H9 (cell line): ENCODE measurements at regions not wholly inside any gene's neighbourhood (a gene's known extent, or its start where the extent isn't known, plus 50 kb on each side); places are given as distances from the start of the nearest gene placed in this dataset.

Experiments
- DNase-seq: peaks from one replicate; pipeline ENCODE4 v3.0.0-alpha.2; 2017
- H2AFZ ChIP-seq: one replicate; pipeline ENCODE4 v1.6.1; 2013; ENCODE audit warnings: mild to moderate bottlenecking, low read length, control low read depth, moderate library complexity
- H2AK5ac ChIP-seq: 2 replicates; pipeline ENCODE4 v1.6.1; 2013; ENCODE audit warnings: low read length, control low read depth, mixed read lengths; ENCODE audit not compliant: insufficient read length
- H2BK120ac ChIP-seq: one replicate; pipeline ENCODE4 v1.6.1; 2013; ENCODE audit warnings: low read depth, mild to moderate bottlenecking, low read length, control low read depth, inconsistent platforms; ENCODE audit not compliant: poor library complexity, severe bottlenecking
- H2BK12ac ChIP-seq: 2 replicates; pipeline ENCODE4 v1.6.1; 2013; ENCODE audit warnings: low read length, control low read depth, mixed read lengths, low read depth; ENCODE audit not compliant: insufficient read length
- H2BK15ac ChIP-seq: 2 replicates; pipeline ENCODE4 v1.6.1; 2013; ENCODE audit warnings: low read depth, low read length, control low read depth
- H2BK20ac ChIP-seq: one replicate; pipeline ENCODE4 v1.6.1; 2013; ENCODE audit warnings: low read depth, mild to moderate bottlenecking, low read length, control low read depth, inconsistent platforms; ENCODE audit not compliant: poor library complexity, severe bottlenecking
- H2BK5ac ChIP-seq: 2 replicates; pipeline ENCODE4 v1.6.1; 2013; ENCODE audit warnings: low read length, control low read depth, mixed read lengths; ENCODE audit not compliant: insufficient read length
- H3K14ac ChIP-seq: 2 replicates; pipeline ENCODE4 v1.6.1; 2013; ENCODE audit warnings: low read length, control low read depth; ENCODE audit not compliant: insufficient read depth
- H3K18ac ChIP-seq: 2 replicates; pipeline ENCODE4 v1.6.1; 2013; ENCODE audit warnings: low read depth, mild to moderate bottlenecking, mixed read lengths, low read length, control low read depth; ENCODE audit not compliant: insufficient read length
- H3K23ac ChIP-seq: 2 replicates; pipeline ENCODE4 v1.6.1; 2013; ENCODE audit warnings: low read length, control low read depth, mixed read lengths, low read depth; ENCODE audit not compliant: insufficient read length
- H3K23me2 ChIP-seq: 2 replicates; pipeline ENCODE4 v1.6.1; 2013; ENCODE audit warnings: low read depth, mild to moderate bottlenecking, mixed read lengths, low read length, control low read depth; ENCODE audit not compliant: insufficient read length, poor library complexity, severe bottlenecking
- H3K27ac ChIP-seq: 2 replicates; pipeline ENCODE4 v1.5.1; 2013; ENCODE audit warnings: low read length, control low read depth, mixed read lengths, low read depth; ENCODE audit not compliant: insufficient read length
- H3K27me3 ChIP-seq: 2 replicates; pipeline ENCODE4 v1.6.1; 2013; ENCODE audit warnings: low read length, control low read depth, inconsistent platforms; ENCODE audit not compliant: insufficient read depth
- H3K4ac ChIP-seq: 2 replicates; pipeline ENCODE4 v1.6.1; 2013; ENCODE audit warnings: low read depth, mild to moderate bottlenecking, control low read depth, inconsistent platforms, low read length, moderate library complexity
- H3K4me1 ChIP-seq: 2 replicates; pipeline ENCODE4 v1.6.1; 2013; ENCODE audit warnings: low read length, control low read depth, inconsistent platforms; ENCODE audit not compliant: insufficient read depth
- H3K4me2 ChIP-seq: 2 replicates; pipeline ENCODE4 v1.6.1; 2013; ENCODE audit warnings: low read length, control low read depth, mixed read lengths; ENCODE audit not compliant: insufficient read length, insufficient read depth
- H3K56ac ChIP-seq: 2 replicates; pipeline ENCODE4 v1.6.1; 2013; ENCODE audit warnings: low read depth, mild to moderate bottlenecking, mixed read lengths, low read length, control low read depth; ENCODE audit not compliant: insufficient read length
- H3K79me1 ChIP-seq: 2 replicates; pipeline ENCODE4 v1.6.1; 2013; ENCODE audit warnings: low read depth, mild to moderate bottlenecking, moderate library complexity, low read length, control low read depth, inconsistent platforms; ENCODE audit not compliant: insufficient read depth, poor library complexity, severe bottlenecking
- H3K79me2 ChIP-seq: 2 replicates; pipeline ENCODE4 v1.6.1; 2013; ENCODE audit warnings: low read length, control low read depth, inconsistent platforms; ENCODE audit not compliant: insufficient read depth
- H3K9ac ChIP-seq: 2 replicates; pipeline ENCODE4 v1.6.1; 2013; ENCODE audit warnings: low read length, control low read depth, mixed read lengths; ENCODE audit not compliant: insufficient read length; ENCODE audit errors: extremely low read depth
- H3K9me3 ChIP-seq: one replicate; pipeline ENCODE4 v1.6.1; 2013; ENCODE audit warnings: low read depth, low read length, inconsistent platforms; ENCODE audit not compliant: control insufficient read depth
- H3T11ph ChIP-seq: one replicate; pipeline ENCODE4 v1.6.1; 2013; ENCODE audit warnings: mild to moderate bottlenecking, low read length, control low read depth, inconsistent platforms
- H4K20me1 ChIP-seq: one replicate; pipeline ENCODE4 v1.6.1; 2013; ENCODE audit not compliant: control insufficient read depth, insufficient read length, insufficient read depth
- H4K5ac ChIP-seq: 2 replicates; pipeline ENCODE4 v1.6.1; 2013; ENCODE audit warnings: low read depth, mild to moderate bottlenecking, mixed read lengths, low read length, control low read depth; ENCODE audit not compliant: insufficient read length
- H4K8ac ChIP-seq: replicated peaks from 2 replicates; pipeline ENCODE4 v1.6.1; 2013; ENCODE audit warnings: low read length, control low read depth, mixed read lengths, low read depth; ENCODE audit not compliant: insufficient read length
- H4K91ac ChIP-seq: 2 replicates; pipeline ENCODE4 v1.6.1; 2013; ENCODE audit warnings: low read depth, mild to moderate bottlenecking, moderate library complexity, mixed read lengths, low read length, control low read depth; ENCODE audit not compliant: insufficient read length
- H3K27ac Mint-ChIP-seq, 3 experiments: 2 replicates in 2 of 3; 3 replicates in 1 of 3; pipeline ENCODE4 v1.8.0; 2020 to 2021; ENCODE audit warnings: mixed read lengths in 3 of 3, mild to moderate bottlenecking in 1 of 3, moderate library complexity in 1 of 3
- H3K27me3 Mint-ChIP-seq: 2 replicates; pipeline ENCODE4 v1.8.0; 2021; ENCODE audit warnings: low read depth, mild to moderate bottlenecking, moderate library complexity, mixed read lengths
- H3K36me3 Mint-ChIP-seq, 3 experiments: 2 replicates in 2 of 3; 3 replicates in 1 of 3; pipeline ENCODE4 v1.8.0; 2020 to 2021; ENCODE audit warnings: low read depth in 3 of 3, mixed read lengths in 3 of 3; ENCODE audit not compliant: insufficient read depth in 1 of 3
- H3K4me1 Mint-ChIP-seq, 2 experiments: 2 replicates each; pipeline ENCODE4 v1.8.0; 2020; ENCODE audit warnings: mixed read lengths in 2 of 2
- H3K4me3 Mint-ChIP-seq, 2 experiments: 2 replicates in 1 of 2; 3 replicates in 1 of 2; pipeline ENCODE4 v1.8.0; 2020 to 2021; ENCODE audit warnings: mild to moderate bottlenecking in 2 of 2, mixed read lengths in 2 of 2, moderate library complexity in 1 of 2
- H3K9me3 Mint-ChIP-seq, 2 experiments: 2 replicates in 1 of 2; 3 replicates in 1 of 2; pipeline ENCODE4 v1.8.0; 2020; ENCODE audit warnings: mild to moderate bottlenecking in 2 of 2, mixed read lengths in 2 of 2, moderate library complexity in 1 of 2
- CTCF ChIP-seq: fragments of 200-600 bp; sonication (generic); conservative IDR thresholded peaks from 3 replicates; pipeline ENCODE4 v1.8.0; 2021; ENCODE audit warnings: antibody characterized with exemption, mild to moderate bottlenecking

- Histone ChIP-seq H3K4me2 (no peak overlapping the region), H4K91ac (no peak overlapping the region), H3K14ac (no peak overlapping the region), H3K27ac (no peak overlapping the region), H4K5ac (no peak overlapping the region), H2BK15ac (no peak overlapping the region), H3K9me3 (no peaks in the 10 kb centered on the region), H3K23me2 (no peaks in the 10 kb centered on the region), H3K4me1 (no peaks in the 10 kb centered on the region), H3K9ac (no peak overlapping the region), H3K27me3 (no peaks in the 10 kb centered on the region), H2AK5ac (no peak overlapping the region), H2BK20ac (no peak overlapping the region), H2AFZ (no peak overlapping the region), H2BK5ac (no peak overlapping the region), H4K8ac (no peak overlapping the region), H3K23ac (no peak overlapping the region), H3T11ph (no peak overlapping the region), H3K79me1 (no peaks in the 10 kb centered on the region), H3K79me2 (no peaks in the 10 kb centered on the region), H2BK12ac (no peak overlapping the region), H3K56ac (no peak overlapping the region), H2BK120ac (no peak overlapping the region), H3K4ac (no peak overlapping the region), H3K18ac (no peak overlapping the region), H4K20me1 (no peaks in the 10 kb centered on the region)
- Mint-ChIP-seq H3K27me3 (no peaks in the 10 kb centered on the region; the same call in 1 of the 2 replicates), H3K9me3 (peaks cover 16 to 30% of the 10 kb centered on the region in 2 experiments), H3K36me3 (peaks cover 12 to 24% (median 13%) of the 10 kb centered on the region in 3 experiments; a peak in 6 of 7 replicates), H3K27ac (no peak overlapping the region), H3K4me1 (peaks cover 9 to 15% of the 10 kb centered on the region in 2 experiments; a peak in 3 of 4 replicates), H3K4me3 (no peak overlapping the region)
- no peak for TF ChIP-seq CTCF
- no peak for DNase-seq
Measured at GRCh38 chr4:138577145-138577544, 335.0 kb upstream of the SLC7A11 start.
